GM23338 (cell line): ENCODE measurements at regions not wholly inside any gene's neighbourhood (a gene's known extent, or its start where the extent isn't known, plus 50 kb on each side); places are given as distances from the start of the nearest gene placed in this dataset.
A peak's percentile ranks its signal among the peaks of the same experiment; 100 is the strongest.

ENCODE experiments used
- ATAC-seq: fragments of 200-7000 bp; cut with Tn5 transposase; 3 replicates; pipeline ENCODE4 v1.9.1; 2020
- DNase-seq: peaks from one replicate; pipeline ENCODE4 v3.0.0-alpha.2; 2015; ENCODE audit warnings: low spot score
- H2AFZ ChIP-seq: fragments of 200-600 bp; sonication (generic); 2 replicates; pipeline ENCODE4 v1.8.0; 2016; ENCODE audit warnings: antibody characterized with exemption, mild to moderate bottlenecking, moderate library complexity
- H3F3A ChIP-seq: fragments of 200-600 bp; sonication (generic); replicated peaks from 2 replicates; pipeline ENCODE4 v1.8.0; 2017; ENCODE audit warnings: antibody characterized with exemption, mixed run types, low read depth
- H3K27ac ChIP-seq: fragments of 200-600 bp; sonication (generic); 2 replicates; pipeline ENCODE4 v1.6.1; 2016; ENCODE audit warnings: low read depth
- H3K27me3 ChIP-seq: fragments of 200-600 bp; sonication (generic); 2 replicates; pipeline ENCODE4 v1.8.0; 2016; ENCODE audit warnings: mild to moderate bottlenecking, mixed run types, moderate library complexity; ENCODE audit not compliant: insufficient read depth
- H3K36me3 ChIP-seq: fragments of 200-600 bp; sonication (generic); 2 replicates; pipeline ENCODE4 v1.8.0; 2016; ENCODE audit warnings: mild to moderate bottlenecking; ENCODE audit not compliant: insufficient read depth
- H3K4me1 ChIP-seq: fragments of 200-600 bp; sonication (generic); 2 replicates; pipeline ENCODE4 v1.8.0; 2016; ENCODE audit warnings: mild to moderate bottlenecking, moderate library complexity; ENCODE audit not compliant: insufficient read depth
- H3K4me2 ChIP-seq: fragments of 200-600 bp; sonication (generic); 2 replicates; pipeline ENCODE4 v1.7.1; 2017; ENCODE audit warnings: mixed run types
- H3K4me3 ChIP-seq: fragments of 200-600 bp; sonication (generic); 2 replicates; pipeline ENCODE4 v1.6.1; 2016; ENCODE audit warnings: mixed run types
- H3K79me2 ChIP-seq: fragments of 200-600 bp; sonication (generic); replicated peaks from 2 replicates; pipeline ENCODE4 v1.8.0; 2017; ENCODE audit warnings: mild to moderate bottlenecking; ENCODE audit not compliant: insufficient read depth
- H3K9me2 ChIP-seq: fragments of 200-600 bp; sonication (generic); 2 replicates; pipeline ENCODE4 v1.8.0; 2017; ENCODE audit not compliant: insufficient read depth
- H4K20me1 ChIP-seq: fragments of 200-600 bp; sonication (generic); replicated peaks from 2 replicates; pipeline ENCODE4 v1.8.0; 2017; ENCODE audit warnings: mild to moderate bottlenecking; ENCODE audit not compliant: insufficient read depth
- H3K27ac Mint-ChIP-seq: 2 replicates; pipeline ENCODE4 v1.8.0; 2020; ENCODE audit warnings: inconsistent platforms, mild to moderate bottlenecking, moderate library complexity, mixed read lengths
- H3K27me3 Mint-ChIP-seq: 3 replicates; pipeline ENCODE4 v1.8.0; 2022; ENCODE audit warnings: low read depth, mild to moderate bottlenecking, moderate library complexity, mixed read lengths, inconsistent platforms; ENCODE audit not compliant: insufficient read depth, poor library complexity
- H3K36me3 Mint-ChIP-seq: 3 replicates; pipeline ENCODE4 v1.8.0; 2021; ENCODE audit warnings: low read depth, mild to moderate bottlenecking, inconsistent platforms, moderate library complexity, mixed read lengths
- H3K4me1 Mint-ChIP-seq: 3 replicates; pipeline ENCODE4 v1.8.0; 2020; ENCODE audit warnings: mild to moderate bottlenecking, inconsistent platforms, mixed read lengths
- H3K4me3 Mint-ChIP-seq: 3 replicates; pipeline ENCODE4 v1.8.0; 2021; ENCODE audit warnings: moderate library complexity, mild to moderate bottlenecking, inconsistent platforms, mixed read lengths
- H3K9me3 Mint-ChIP-seq: 3 replicates; pipeline ENCODE4 v1.8.0; 2020; ENCODE audit warnings: moderate library complexity, mild to moderate bottlenecking, inconsistent platforms, mixed read lengths
- CREB1 ChIP-seq: fragments of 250-450 bp; sonication (Bioruptor Pico); IDR thresholded peaks from 2 replicates; pipeline ENCODE4 v1.5.0; 2020; ENCODE audit warnings: low read depth, mild to moderate bottlenecking, moderate library complexity
- CTCF ChIP-seq, 2 experiments: fragments of 200-600 bp in 1 of 2; sonication (generic) in 1 of 2; conservative IDR thresholded peaks; 2 replicates each; pipeline versions ENCODE4 v1.5.1 to v1.6.1; 2016 to 2017; ENCODE audit warnings: antibody characterized with exemption in 2 of 2, low read depth in 2 of 2, mild to moderate bottlenecking in 2 of 2, moderate library complexity in 1 of 2
- EZH2 ChIP-seq: fragments of 200-600 bp; sonication (generic); IDR thresholded peaks from one replicate; pipeline ENCODE4 v1.8.0; 2017; ENCODE audit warnings: antibody characterized with exemption, mild to moderate bottlenecking, low read depth; ENCODE audit not compliant: unreplicated experiment
- EZH2phosphoT487 ChIP-seq: fragments of 200-600 bp; sonication (generic); IDR thresholded peaks from one replicate; pipeline ENCODE4 v1.8.1; 2018; ENCODE audit warnings: antibody characterized with exemption; ENCODE audit not compliant: unreplicated experiment
- JUNB ChIP-seq: IDR thresholded peaks from one replicate; pipeline ENCODE4 v1.6.1; 2016; ENCODE audit warnings: antibody characterized with exemption; ENCODE audit not compliant: unreplicated experiment
- NANOG ChIP-seq: IDR thresholded peaks from 2 replicates; pipeline ENCODE4 v1.6.1; 2016; ENCODE audit warnings: antibody characterized with exemption, borderline replicate concordance
- POLR2AphosphoS5 ChIP-seq: IDR thresholded peaks from 2 replicates; pipeline ENCODE4 v1.6.1; 2016; ENCODE audit warnings: antibody characterized with exemption, low read depth
- ZNF114 ChIP-seq: fragments of 250-450 bp; sonication (Bioruptor Pico); IDR thresholded peaks from 2 replicates; pipeline ENCODE4 v1.5.0; 2020; ENCODE audit warnings: mild to moderate bottlenecking, moderate library complexity
- ZNF331 ChIP-seq: fragments of 250-450 bp; sonication (Bioruptor Pico); IDR thresholded peaks from 2 replicates; pipeline ENCODE4 v1.5.0; 2020; ENCODE audit warnings: low read depth, mild to moderate bottlenecking, moderate library complexity

- H3K27ac Mint-ChIP-seq = no peak overlapping the region
- no peak overlapping the region for H3K4me3 Mint-ChIP-seq
- ATAC-seq (peak; percentile 36), DNase-seq (no peak)
- Histone ChIP-seq H2AFZ (no peak overlapping the region), H3K27ac (no peak overlapping the region), H3K79me2 (no peaks in the 10 kb centered on the region), H3F3A (no peaks in the 10 kb centered on the region), H3K36me3 (no peaks in the 10 kb centered on the region), H3K27me3 (no peaks in the 10 kb centered on the region), H3K4me3 (no peak overlapping the region), H3K4me1 (no peaks in the 10 kb centered on the region), H4K20me1 (no peaks in the 10 kb centered on the region), H3K4me2 (no peak overlapping the region), H3K9me2 (no peaks in the 10 kb centered on the region)
- peaks cover 2% of the 10 kb centered on the region for H3K27me3 Mint-ChIP-seq
- TF ChIP-seq ZNF331 (CRISPR knock-in tag) (no peak), ZNF114 (no peak), POLR2AphosphoS5 (no peak), CREB1 (CRISPR knock-in tag) (no peak), EZH2phosphoT487 (no peak), NANOG (no peak), EZH2 (no peak), JUNB (no peak), CTCF (conservative IDR thresholded peaks at IDR 0.05; ENCODE audit: low read depth in 2 of 2) (no peak)
- no peaks in the 10 kb centered on the region for H3K9me3 Mint-ChIP-seq
- H3K4me1 Mint-ChIP-seq = peaks cover 3% of the 10 kb centered on the region; the same call in 2 of the 3 replicates
- H3K36me3 Mint-ChIP-seq = no peaks in the 10 kb centered on the region
Measured at GRCh38 chr22:44646668-44647067, 55.3 kb upstream of the PRR5 start.

- no peak for ATAC-seq
- DNase-seq = no peak
- Histone ChIP-seq H3K27ac (no peak overlapping the region), H3K4me1 (no peaks in the 10 kb centered on the region), H2AFZ (no peak overlapping the region), H3K36me3 (no peaks in the 10 kb centered on the region), H3K4me2 (no peak overlapping the region), H3K27me3 (no peaks in the 10 kb centered on the region), H3F3A (no peaks in the 10 kb centered on the region), H3K4me3 (no peak overlapping the region), H4K20me1 (no peaks in the 10 kb centered on the region), H3K79me2 (no peaks in the 10 kb centered on the region), H3K9me2 (no peaks in the 10 kb centered on the region)
- H3K9me3 Mint-ChIP-seq = no peaks in the 10 kb centered on the region
- H3K4me3 Mint-ChIP-seq = no peak overlapping the region
- H3K27me3 Mint-ChIP-seq = no peaks in the 10 kb centered on the region
- H3K36me3 Mint-ChIP-seq = no peaks in the 10 kb centered on the region
- no peak overlapping the region for H3K27ac Mint-ChIP-seq
- no peak for TF ChIP-seq EZH2phosphoT487
- peaks cover 3% of the 10 kb centered on the region; the same call in 2 of the 3 replicates for H3K4me1 Mint-ChIP-seq
Measured at GRCh38 chr22:44646141-44646540, 55.9 kb upstream of the PRR5 start.

- Mint-ChIP-seq H3K4me3 (no peak overlapping the region), H3K9me3 (no peaks in the 10 kb centered on the region), H3K36me3 (no peaks in the 10 kb centered on the region), H3K27ac (no peak overlapping the region), H3K4me1 (peaks cover 3% of the 10 kb centered on the region; the same call in 2 of the 3 replicates), H3K27me3 (peaks cover 2% of the 10 kb centered on the region)
- no peak overlapping the region for H3K4me3 ChIP-seq
- H2AFZ ChIP-seq = no peak overlapping the region
- H3K36me3 ChIP-seq = no peaks in the 10 kb centered on the region
- no peak for DNase-seq
- peak; percentile 29; the same call in 2 of the 3 replicates for ATAC-seq
- no peaks in the 10 kb centered on the region for H3K79me2 ChIP-seq
- H4K20me1 ChIP-seq = no peaks in the 10 kb centered on the region
- H3K27ac ChIP-seq = no peak overlapping the region
- no peaks in the 10 kb centered on the region for H3K4me1 ChIP-seq
- no peaks in the 10 kb centered on the region for H3K27me3 ChIP-seq
- H3K4me2 ChIP-seq = no peak overlapping the region
- no peaks in the 10 kb centered on the region for H3F3A ChIP-seq
- no peaks in the 10 kb centered on the region for H3K9me2 ChIP-seq
- TF ChIP-seq CTCF (conservative IDR thresholded peaks at IDR 0.05; ENCODE audit: low read depth in 2 of 2) = no peak
Measured at GRCh38 chr22:44645531-44645930, 56.5 kb upstream of the PRR5 start.
